Neural cell (in vitro differentiated cells): ENCODE measurements at regions not wholly inside any gene's neighbourhood (a gene's known extent, or its start where the extent isn't known, plus 50 kb on each side); places are given as distances from the start of the nearest gene placed in this dataset.

Experiments used
- H2AFZ ChIP-seq: fragments of 200-600, 300-800 bp; sonication (generic), shearing (Covaris generic); 2 replicates; pipeline ENCODE4 v1.6.0; 2014; ENCODE audit warnings: low read depth, mild to moderate bottlenecking, antibody characterized with exemption, low read length, moderate library complexity
- H3F3A ChIP-seq: fragments of 200-600 bp; shearing (Covaris generic); 2 replicates; pipeline ENCODE4 v1.6.1; 2016; ENCODE audit warnings: mild to moderate bottlenecking, moderate library complexity, mixed read lengths, antibody characterized with exemption, low read length; ENCODE audit not compliant: insufficient read depth, poor library complexity, severe bottlenecking
- H3K27ac ChIP-seq: fragments of 200-600, 300-800 bp; sonication (generic), shearing (Covaris generic); 2 replicates; pipeline ENCODE4 v1.5.1; 2014; ENCODE audit warnings: mild to moderate bottlenecking, low read length, moderate library complexity
- H3K27me3 ChIP-seq: fragments of 300-800, 200-600 bp; sonication (generic), shearing (Covaris generic); 2 replicates; pipeline ENCODE4 v1.6.0; 2014; ENCODE audit warnings: mild to moderate bottlenecking, low read depth, low read length, moderate library complexity; ENCODE audit not compliant: insufficient read depth
- H3K36me3 ChIP-seq: fragments of 300-800, 200-600 bp; sonication (generic), shearing (Covaris generic); 2 replicates; pipeline ENCODE4 v1.5.1; 2014; ENCODE audit warnings: mild to moderate bottlenecking, antibody characterized with exemption, low read length, moderate library complexity; ENCODE audit not compliant: insufficient read depth
- H3K4me2 ChIP-seq: fragments of 300-800, 200-600 bp; sonication (generic), shearing (Covaris generic); 2 replicates; pipeline ENCODE4 v1.6.0; 2014; ENCODE audit warnings: mild to moderate bottlenecking, low read length
- H3K4me3 ChIP-seq: fragments of 300-800, 200-600 bp; sonication (generic), shearing (Covaris generic); 2 replicates; pipeline ENCODE4 v1.5.1; 2014; ENCODE audit warnings: mild to moderate bottlenecking, low read length, moderate library complexity
- H3K79me2 ChIP-seq: fragments of 200-600 bp; shearing (Covaris generic); replicated peaks from 2 replicates; pipeline ENCODE4 v1.6.0; 2014; ENCODE audit warnings: mild to moderate bottlenecking, low read length, moderate library complexity; ENCODE audit not compliant: insufficient read depth
- H3K9ac ChIP-seq: fragments of 300-800, 200-600 bp; sonication (generic), shearing (Covaris generic); 2 replicates; pipeline ENCODE4 v1.6.1; 2016; ENCODE audit warnings: mild to moderate bottlenecking, low read length, mixed read lengths
- H3K9me2 ChIP-seq: fragments of 200-600 bp; shearing (Covaris generic); 2 replicates; pipeline ENCODE4 v1.6.1; 2016; ENCODE audit warnings: mild to moderate bottlenecking, low read length, mixed read lengths; ENCODE audit not compliant: insufficient read depth
- H3K9me3 ChIP-seq: fragments of 200-600, 300-800 bp; sonication (generic), shearing (Covaris generic); 2 replicates; pipeline ENCODE4 v1.6.1; 2016; ENCODE audit warnings: mild to moderate bottlenecking, mixed run types, low read length, moderate library complexity, mixed read lengths
- H4K20me1 ChIP-seq: fragments of 200-600 bp; shearing (Covaris generic); 2 replicates; pipeline ENCODE4 v1.6.1; 2016; ENCODE audit warnings: mild to moderate bottlenecking, mixed run types; ENCODE audit not compliant: insufficient read depth
- EP300 ChIP-seq: fragments of 450-650 bp; conservative IDR thresholded peaks from 2 replicates; pipeline ENCODE4 v1.6.1; 2014; ENCODE audit warnings: antibody characterized with exemption, mild to moderate bottlenecking, moderate library complexity; ENCODE audit not compliant: poor library complexity, severe bottlenecking
- POLR2AphosphoS5 ChIP-seq: IDR thresholded peaks from 2 replicates; pipeline ENCODE4 v1.6.1; 2012
- RAD21 ChIP-seq: fragments of 450-650 bp; conservative IDR thresholded peaks from 2 replicates; pipeline ENCODE4 v1.6.1; 2014; ENCODE audit warnings: antibody characterized with exemption, mild to moderate bottlenecking, moderate library complexity
- TAF1 ChIP-seq: IDR thresholded peaks from 2 replicates; pipeline ENCODE4 v1.6.1; 2012; ENCODE audit warnings: low read depth
- TF ChIP-seq, protein P1 (sequence below): IDR thresholded peaks from 2 replicates; pipeline ENCODE4 v1.6.1; 2012; ENCODE audit warnings: borderline replicate concordance
- TF ChIP-seq, protein P2 (sequence below): fragments of 450-650 bp; IDR thresholded peaks from 2 replicates; pipeline ENCODE4 v1.5.1; 2014; ENCODE audit warnings: antibody characterized with exemption, mild to moderate bottlenecking, moderate library complexity; ENCODE audit not compliant: poor library complexity, severe bottlenecking

DNA sequence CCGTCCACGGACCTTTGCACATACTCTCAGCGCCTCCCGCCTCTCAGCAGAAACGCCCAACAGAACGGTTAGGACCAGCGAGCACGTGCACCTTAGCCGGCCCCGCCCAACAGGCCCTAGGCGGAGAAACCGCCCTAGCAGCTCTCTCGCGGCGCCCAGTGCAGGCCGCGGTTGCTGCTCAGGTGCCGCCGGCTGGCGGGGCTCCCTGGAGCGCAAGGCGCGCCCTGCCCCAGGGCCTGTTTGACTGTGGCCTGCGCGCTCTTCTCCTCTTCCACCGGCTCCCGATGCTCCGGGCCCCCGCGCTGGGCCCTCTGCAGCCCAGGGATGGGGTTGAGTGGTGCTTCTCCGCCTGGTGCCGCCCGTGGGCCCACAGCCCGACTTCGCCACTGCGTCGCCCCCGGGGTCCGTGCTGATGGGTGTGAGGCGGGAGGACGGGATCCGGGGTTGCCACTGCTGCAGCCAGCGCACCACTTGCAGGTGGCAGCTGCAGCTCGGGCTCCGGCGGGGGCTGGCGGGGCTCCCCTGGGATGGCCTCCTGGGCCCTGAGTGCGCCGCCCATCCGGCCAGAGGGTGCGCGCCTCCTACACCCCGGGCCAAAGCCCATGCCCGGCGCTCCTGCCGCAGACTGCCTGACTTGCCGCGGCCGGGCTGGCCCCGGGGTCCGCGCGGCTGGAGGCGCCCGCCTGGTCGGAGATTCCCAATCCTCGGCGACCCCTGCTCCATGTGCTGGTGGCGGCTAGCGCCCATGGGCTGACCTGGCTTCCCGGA lies 1889.4 kb upstream of the CDH9 start:
- no peak overlapping the region for H3K9ac ChIP-seq
- H3K4me3 ChIP-seq = no peak overlapping the region
- no peak overlapping the region for H3K4me2 ChIP-seq
- H3K27ac ChIP-seq = no peak overlapping the region
- TF ChIP-seq EP300 (no peak), RAD21 (no peak), TAF1 (no peak), POLR2AphosphoS5 (no peak)
- TF ChIP-seq, protein P1, sequence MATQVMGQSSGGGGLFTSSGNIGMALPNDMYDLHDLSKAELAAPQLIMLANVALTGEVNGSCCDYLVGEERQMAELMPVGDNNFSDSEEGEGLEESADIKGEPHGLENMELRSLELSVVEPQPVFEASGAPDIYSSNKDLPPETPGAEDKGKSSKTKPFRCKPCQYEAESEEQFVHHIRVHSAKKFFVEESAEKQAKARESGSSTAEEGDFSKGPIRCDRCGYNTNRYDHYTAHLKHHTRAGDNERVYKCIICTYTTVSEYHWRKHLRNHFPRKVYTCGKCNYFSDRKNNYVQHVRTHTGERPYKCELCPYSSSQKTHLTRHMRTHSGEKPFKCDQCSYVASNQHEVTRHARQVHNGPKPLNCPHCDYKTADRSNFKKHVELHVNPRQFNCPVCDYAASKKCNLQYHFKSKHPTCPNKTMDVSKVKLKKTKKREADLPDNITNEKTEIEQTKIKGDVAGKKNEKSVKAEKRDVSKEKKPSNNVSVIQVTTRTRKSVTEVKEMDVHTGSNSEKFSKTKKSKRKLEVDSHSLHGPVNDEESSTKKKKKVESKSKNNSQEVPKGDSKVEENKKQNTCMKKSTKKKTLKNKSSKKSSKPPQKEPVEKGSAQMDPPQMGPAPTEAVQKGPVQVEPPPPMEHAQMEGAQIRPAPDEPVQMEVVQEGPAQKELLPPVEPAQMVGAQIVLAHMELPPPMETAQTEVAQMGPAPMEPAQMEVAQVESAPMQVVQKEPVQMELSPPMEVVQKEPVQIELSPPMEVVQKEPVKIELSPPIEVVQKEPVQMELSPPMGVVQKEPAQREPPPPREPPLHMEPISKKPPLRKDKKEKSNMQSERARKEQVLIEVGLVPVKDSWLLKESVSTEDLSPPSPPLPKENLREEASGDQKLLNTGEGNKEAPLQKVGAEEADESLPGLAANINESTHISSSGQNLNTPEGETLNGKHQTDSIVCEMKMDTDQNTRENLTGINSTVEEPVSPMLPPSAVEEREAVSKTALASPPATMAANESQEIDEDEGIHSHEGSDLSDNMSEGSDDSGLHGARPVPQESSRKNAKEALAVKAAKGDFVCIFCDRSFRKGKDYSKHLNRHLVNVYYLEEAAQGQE = no peak
- no peaks in the 10 kb centered on the region for H3K36me3 ChIP-seq
- no peaks in the 10 kb centered on the region for H4K20me1 ChIP-seq
- no peaks in the 10 kb centered on the region for H3K79me2 ChIP-seq
- H2AFZ ChIP-seq = no peak overlapping the region
- H3F3A ChIP-seq = no peaks in the 10 kb centered on the region
- H3K27me3 ChIP-seq = no peaks in the 10 kb centered on the region
- no peaks in the 10 kb centered on the region for H3K9me2 ChIP-seq
- no peaks in the 10 kb centered on the region for H3K9me3 ChIP-seq

DNA sequence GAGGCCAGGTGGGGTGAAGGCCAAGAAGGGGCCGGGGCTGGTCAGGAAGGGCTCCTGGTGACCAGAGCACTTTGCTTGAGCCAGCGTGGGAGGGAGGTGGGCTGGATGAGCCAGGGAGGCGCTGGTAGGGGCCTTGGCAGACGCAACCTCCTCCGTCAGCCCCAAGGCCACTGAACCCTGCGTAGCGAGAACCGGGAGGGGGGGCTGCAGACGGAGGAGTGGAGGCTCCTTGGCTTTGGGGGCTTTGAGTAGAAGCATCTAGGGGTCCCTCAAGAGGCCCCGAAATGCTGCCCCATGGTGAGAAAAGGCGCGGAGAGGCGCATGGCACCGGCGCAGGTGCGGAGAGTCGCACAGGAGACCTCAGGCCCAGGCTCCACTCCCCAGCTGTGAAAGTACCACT lies 1888.0 kb upstream of the CDH9 start:
- no peaks in the 10 kb centered on the region for H3K9me3 ChIP-seq
- no peaks in the 10 kb centered on the region for H3K36me3 ChIP-seq
- no peaks in the 10 kb centered on the region for H3F3A ChIP-seq
- no peak overlapping the region for H3K9ac ChIP-seq
- TF ChIP-seq, protein P2, sequence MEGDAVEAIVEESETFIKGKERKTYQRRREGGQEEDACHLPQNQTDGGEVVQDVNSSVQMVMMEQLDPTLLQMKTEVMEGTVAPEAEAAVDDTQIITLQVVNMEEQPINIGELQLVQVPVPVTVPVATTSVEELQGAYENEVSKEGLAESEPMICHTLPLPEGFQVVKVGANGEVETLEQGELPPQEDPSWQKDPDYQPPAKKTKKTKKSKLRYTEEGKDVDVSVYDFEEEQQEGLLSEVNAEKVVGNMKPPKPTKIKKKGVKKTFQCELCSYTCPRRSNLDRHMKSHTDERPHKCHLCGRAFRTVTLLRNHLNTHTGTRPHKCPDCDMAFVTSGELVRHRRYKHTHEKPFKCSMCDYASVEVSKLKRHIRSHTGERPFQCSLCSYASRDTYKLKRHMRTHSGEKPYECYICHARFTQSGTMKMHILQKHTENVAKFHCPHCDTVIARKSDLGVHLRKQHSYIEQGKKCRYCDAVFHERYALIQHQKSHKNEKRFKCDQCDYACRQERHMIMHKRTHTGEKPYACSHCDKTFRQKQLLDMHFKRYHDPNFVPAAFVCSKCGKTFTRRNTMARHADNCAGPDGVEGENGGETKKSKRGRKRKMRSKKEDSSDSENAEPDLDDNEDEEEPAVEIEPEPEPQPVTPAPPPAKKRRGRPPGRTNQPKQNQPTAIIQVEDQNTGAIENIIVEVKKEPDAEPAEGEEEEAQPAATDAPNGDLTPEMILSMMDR = no peak
- TF ChIP-seq TAF1 = no peak
- TF ChIP-seq, protein P1 = no peak
- no peak overlapping the region for H3K4me3 ChIP-seq
- H3K4me2 ChIP-seq = no peak overlapping the region
- H2AFZ ChIP-seq = no peak overlapping the region
- H3K27me3 ChIP-seq = no peaks in the 10 kb centered on the region
- H3K79me2 ChIP-seq = no peaks in the 10 kb centered on the region
- no peak overlapping the region for H3K27ac ChIP-seq
- no peaks in the 10 kb centered on the region for H3K9me2 ChIP-seq
- H4K20me1 ChIP-seq = no peaks in the 10 kb centered on the region
